HepG2 (cell line): ENCODE measurements at regions not wholly inside any gene's neighbourhood (a gene's known extent, or its start where the extent isn't known, plus 50 kb on each side); places are given as distances from the start of the nearest gene placed in this dataset.

Source experiments
- BHLHE40 ChIP-seq: IDR thresholded peaks from 2 replicates; pipeline ENCODE4 v1.6.1; 2011; ENCODE audit warnings: low read length, improper control_type of control experiment
- DR1 ChIP-seq: sonication (generic); formaldehyde crosslinking; IDR thresholded peaks from 2 replicates; pipeline ENCODE4 v1.8.0; 2021; ENCODE audit warnings: mild to moderate bottlenecking, missing genetic modification reagents, inconsistent platforms
- FIP1L1 ChIP-seq: fragments of 200-400 bp; formaldehyde crosslinking; IDR thresholded peaks from 2 replicates; pipeline ENCODE4 v1.6.1; 2018; ENCODE audit warnings: low read depth, mild to moderate bottlenecking, low read length, moderate library complexity, borderline replicate concordance; ENCODE audit not compliant: insufficient read depth
- FOXA1 ChIP-seq, 2 experiments: fragments of 450-650 bp in 1 of 2; sonication (generic) in 1 of 2; formaldehyde crosslinking in 1 of 2; IDR thresholded peaks; 2 replicates each; pipeline versions ENCODE4 v1.4.0 to v1.6.1; 2016 to 2020; ENCODE audit warnings: missing genetic modification reagents in 1 of 2
- RNF2 ChIP-seq: fragments of 450-650 bp; conservative IDR thresholded peaks from 2 replicates; pipeline ENCODE4 v1.6.1; 2016; ENCODE audit warnings: low read depth
- TF ChIP-seq, protein P1 (sequence below): sonication (generic); formaldehyde crosslinking; IDR thresholded peaks from 2 replicates; pipeline ENCODE4 v1.5.0; 2020; ENCODE audit warnings: mild to moderate bottlenecking, missing genetic modification reagents, moderate library complexity

DNA sequence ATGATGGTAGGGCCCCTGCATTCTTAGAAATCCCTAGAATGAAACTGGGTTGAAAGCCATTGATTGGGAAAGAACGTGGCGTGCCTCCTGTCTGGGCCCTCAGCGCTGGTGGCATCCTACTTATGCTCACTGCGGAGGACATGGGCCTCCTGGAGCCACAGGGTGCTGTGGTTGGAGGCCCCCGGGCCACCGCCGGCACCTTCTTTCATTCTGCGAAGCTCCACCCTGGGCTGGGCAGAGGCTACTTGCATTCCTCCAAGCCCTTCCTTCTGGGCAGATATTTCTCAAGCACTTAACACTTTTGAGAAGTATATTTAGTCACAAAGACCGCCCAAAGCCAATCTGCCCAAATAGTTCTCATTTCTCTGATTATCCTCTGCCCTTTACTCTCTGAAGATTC, 311.9 kb downstream of the MYCN start:
- TF ChIP-seq, protein P1, sequence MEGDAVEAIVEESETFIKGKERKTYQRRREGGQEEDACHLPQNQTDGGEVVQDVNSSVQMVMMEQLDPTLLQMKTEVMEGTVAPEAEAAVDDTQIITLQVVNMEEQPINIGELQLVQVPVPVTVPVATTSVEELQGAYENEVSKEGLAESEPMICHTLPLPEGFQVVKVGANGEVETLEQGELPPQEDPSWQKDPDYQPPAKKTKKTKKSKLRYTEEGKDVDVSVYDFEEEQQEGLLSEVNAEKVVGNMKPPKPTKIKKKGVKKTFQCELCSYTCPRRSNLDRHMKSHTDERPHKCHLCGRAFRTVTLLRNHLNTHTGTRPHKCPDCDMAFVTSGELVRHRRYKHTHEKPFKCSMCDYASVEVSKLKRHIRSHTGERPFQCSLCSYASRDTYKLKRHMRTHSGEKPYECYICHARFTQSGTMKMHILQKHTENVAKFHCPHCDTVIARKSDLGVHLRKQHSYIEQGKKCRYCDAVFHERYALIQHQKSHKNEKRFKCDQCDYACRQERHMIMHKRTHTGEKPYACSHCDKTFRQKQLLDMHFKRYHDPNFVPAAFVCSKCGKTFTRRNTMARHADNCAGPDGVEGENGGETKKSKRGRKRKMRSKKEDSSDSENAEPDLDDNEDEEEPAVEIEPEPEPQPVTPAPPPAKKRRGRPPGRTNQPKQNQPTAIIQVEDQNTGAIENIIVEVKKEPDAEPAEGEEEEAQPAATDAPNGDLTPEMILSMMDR (CRISPR knock-in tag): no peak
- TF ChIP-seq DR1 (no peak), RNF2 (no peak), BHLHE40 (no peak), FIP1L1 (no peak), FOXA1 (IDR thresholded peaks at IDR 0.05) (no peak), FOXA1 (CRISPR knock-in tag; IDR thresholded peaks at IDR 0.05) (no peak)
